ENCODE measurements at regions not wholly inside any gene's neighbourhood (a gene's known extent, or its start where the extent isn't known, plus 50 kb on each side); places are given as distances from the start of the nearest gene placed in this dataset.

DNA sequence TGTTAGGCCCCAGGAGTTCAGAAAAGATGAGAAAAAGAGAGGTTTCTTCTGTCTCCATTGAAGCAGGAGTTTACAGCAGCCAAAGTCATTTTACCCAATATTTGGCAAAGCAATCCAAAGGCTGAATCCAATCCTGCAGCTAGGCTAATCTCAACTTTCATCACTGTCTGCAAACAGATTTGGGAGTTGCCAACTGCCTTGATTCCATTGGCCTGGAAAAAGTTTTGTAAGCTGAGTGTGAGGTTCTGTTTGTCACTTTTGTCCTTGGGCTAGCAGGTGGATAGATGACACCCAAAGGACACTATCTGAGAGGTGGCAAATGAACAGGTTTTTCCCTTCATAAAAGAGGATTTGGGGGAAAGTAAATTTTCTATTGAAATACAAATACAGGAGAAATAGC lies 56.6 kb upstream of the SETBP1 start:
- DNase-seq = no peak

DNA sequence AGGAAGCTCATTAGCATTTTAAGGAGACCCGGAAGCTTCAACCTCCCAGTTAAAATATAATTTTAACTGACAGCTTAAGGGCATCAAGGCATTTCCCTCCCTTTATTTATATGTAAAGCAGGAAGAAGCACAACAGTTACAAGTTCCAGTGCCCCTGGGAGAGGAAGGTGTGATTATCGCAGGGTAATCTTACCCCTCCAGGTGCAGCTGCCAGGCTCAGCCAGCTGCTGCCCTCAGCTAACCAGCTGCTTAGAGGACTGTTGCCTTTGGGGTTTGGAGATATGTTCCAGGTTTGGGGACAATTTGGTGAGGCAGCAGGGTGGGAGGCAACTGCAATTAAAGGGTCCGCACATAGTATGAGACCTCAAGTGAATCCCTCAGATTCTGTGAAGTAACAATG lies 55.3 kb upstream of the SETBP1 start:
- no peak for DNase-seq

GRCh38 chr18:44626236-44626635 lies 54.5 kb upstream of the SETBP1 start:
- no peak for DNase-seq

- no peak for DNase-seq
Measured at GRCh38 chr18:44626807-44627206, 53.9 kb upstream of the SETBP1 start.

DNA sequence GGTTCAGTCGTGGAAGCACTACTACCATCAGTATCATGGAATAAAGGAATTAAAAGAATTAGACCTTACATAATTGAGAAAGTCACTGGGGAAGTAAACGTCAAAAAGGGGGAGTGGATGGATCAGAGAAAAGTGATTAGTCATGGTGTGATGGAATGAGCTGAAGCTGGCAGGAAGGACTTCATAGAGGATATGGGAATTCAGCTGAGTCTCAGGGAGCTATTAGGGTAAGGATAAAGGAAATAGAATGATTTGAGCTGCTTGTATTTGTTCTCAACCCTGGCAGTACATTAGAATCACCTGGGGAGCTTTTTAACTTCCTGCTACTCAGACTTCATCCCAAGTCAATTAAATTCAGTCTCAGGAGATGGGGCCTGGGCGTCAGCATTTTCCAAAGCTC lies 53.4 kb upstream of the SETBP1 start:
- DNase-seq = no peak

- no peak for DNase-seq
Measured at GRCh38 chr18:44629406-44629805, 51.3 kb upstream of the SETBP1 start.

DNA sequence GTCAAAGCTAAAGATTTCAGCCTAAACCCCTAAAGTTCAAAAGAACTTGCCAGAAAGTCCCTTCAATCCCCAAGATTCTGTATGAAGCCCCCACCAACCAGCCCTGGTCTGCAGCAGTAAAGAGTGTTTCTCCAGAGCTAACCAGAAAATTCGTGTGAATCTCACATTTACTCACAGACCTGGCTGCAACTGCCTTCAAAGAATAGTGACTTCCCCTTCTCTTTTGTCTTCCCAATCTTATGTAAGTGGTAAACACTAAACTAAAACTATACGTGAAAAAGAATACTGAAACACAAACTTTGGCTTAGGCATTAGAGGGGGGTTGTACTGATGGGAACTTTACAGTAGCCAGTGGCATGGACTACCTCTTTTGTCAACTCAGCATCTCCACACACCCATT lies 50.6 kb upstream of the SETBP1 start:
- no peak for DNase-seq
